ENCODE measurements at regions not wholly inside any gene's neighbourhood (a gene's known extent, or its start where the extent isn't known, plus 50 kb on each side); places are given as distances from the start of the nearest gene placed in this dataset.
"Not testable (repeated sequence)": the region's sequence is repeated elsewhere in the genome, so short reads cannot be mapped to it uniquely, and the experiment has no call there.

DNA sequence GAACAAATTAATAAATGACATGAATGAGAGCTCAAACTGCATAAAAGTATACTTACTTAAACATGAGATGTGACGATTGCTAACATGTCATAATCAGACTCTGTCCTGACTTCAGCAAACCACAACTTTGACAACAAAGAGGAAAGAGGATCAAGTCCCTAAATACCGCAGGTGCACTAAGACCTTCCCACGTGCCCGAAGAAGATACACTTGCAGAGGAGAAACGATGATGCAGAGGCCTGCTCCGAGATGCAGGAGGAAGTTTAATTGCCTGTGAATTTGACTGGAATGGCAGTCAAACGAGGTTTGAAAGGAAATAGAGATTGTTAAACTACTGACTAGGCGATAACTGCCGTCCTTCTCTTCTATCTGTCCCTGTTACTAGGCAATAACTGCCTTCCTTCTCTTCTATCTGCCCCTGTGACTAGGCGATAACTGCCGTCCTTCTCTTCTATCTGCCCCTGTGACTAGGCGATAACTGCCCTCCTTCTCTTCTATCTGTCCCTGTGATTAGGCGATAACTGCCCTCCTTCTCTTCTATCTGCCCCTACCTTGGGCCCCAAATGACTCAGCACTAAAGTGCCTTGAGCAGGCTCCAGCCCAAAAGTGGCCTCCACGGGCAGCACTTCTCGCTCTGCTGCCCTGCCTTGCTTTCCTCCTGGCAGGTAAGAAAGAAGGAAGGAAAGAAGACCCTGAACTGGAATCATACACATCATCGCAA lies 2226.0 kb upstream of the DEFB115 start:
- TF ChIP-seq, protein P1, sequence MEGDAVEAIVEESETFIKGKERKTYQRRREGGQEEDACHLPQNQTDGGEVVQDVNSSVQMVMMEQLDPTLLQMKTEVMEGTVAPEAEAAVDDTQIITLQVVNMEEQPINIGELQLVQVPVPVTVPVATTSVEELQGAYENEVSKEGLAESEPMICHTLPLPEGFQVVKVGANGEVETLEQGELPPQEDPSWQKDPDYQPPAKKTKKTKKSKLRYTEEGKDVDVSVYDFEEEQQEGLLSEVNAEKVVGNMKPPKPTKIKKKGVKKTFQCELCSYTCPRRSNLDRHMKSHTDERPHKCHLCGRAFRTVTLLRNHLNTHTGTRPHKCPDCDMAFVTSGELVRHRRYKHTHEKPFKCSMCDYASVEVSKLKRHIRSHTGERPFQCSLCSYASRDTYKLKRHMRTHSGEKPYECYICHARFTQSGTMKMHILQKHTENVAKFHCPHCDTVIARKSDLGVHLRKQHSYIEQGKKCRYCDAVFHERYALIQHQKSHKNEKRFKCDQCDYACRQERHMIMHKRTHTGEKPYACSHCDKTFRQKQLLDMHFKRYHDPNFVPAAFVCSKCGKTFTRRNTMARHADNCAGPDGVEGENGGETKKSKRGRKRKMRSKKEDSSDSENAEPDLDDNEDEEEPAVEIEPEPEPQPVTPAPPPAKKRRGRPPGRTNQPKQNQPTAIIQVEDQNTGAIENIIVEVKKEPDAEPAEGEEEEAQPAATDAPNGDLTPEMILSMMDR (IDR thresholded peaks at IDR 0.05) = not testable (repeated sequence)
- not testable (repeated sequence) for TF ChIP-seq POLR2A (IDR thresholded peaks at IDR 0.05)
